ENCODE measurements at regions not wholly inside any gene's neighbourhood (a gene's known extent, or its start where the extent isn't known, plus 50 kb on each side); places are given as distances from the start of the nearest gene placed in this dataset.

DNA sequence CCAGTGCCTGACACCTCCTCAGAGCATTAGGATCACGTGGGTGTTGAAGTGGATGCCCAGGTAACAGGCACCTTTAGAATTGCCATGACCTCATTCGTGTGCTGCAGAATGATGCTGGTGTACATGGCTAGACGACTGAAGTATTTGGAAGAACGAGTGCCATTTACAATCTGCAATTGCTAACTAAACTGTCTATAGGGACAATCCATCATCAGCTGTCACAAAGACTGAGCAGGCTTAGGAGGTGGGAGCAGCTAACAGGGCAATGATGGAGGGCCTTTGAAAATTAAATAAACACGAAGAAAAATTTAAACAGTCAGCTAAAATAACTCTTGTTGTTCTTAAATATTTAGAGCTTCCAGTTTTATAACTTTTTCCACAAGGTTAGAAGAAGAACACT lies 375.8 kb downstream of the GADD45G start:
- H3K9me3 ChIP-seq (ENCODE audit: control insufficient read depth, low read length): peaks cover 12% of the 10 kb centered on the region
- H3K14ac ChIP-seq (ENCODE audit: low read length in 2 of 2): no peak overlapping the region
- H2BK15ac ChIP-seq (ENCODE audit: low read depth, poor library complexity, severe bottlenecking): no peak overlapping the region
- no peak overlapping the region for H3K9ac ChIP-seq (ENCODE audit: low read length)
- H2BK120ac ChIP-seq (ENCODE audit: low read depth, low read length): no peak overlapping the region
- no peaks in the 10 kb centered on the region for H3K79me1 ChIP-seq (replicated peaks; ENCODE audit: low read length, poor library complexity, severe bottlenecking)
- H3K27me3 ChIP-seq (ENCODE audit: control insufficient read depth in 1 of 2, insufficient read depth in 1 of 2, low read length in 2 of 2): peaks cover 8 to 21% of the 10 kb centered on the region in 2 experiments
- H3K4me2 ChIP-seq (ENCODE audit: low read length, poor library complexity, severe bottlenecking): no peak overlapping the region
- H3K4me3 ChIP-seq (ENCODE audit: insufficient read depth in 1 of 2, low read depth in 1 of 2, low read length in 2 of 2): no peak overlapping the region
- 69% methylated on average over 4 of the region's 5 CpGs for WGBS
- no peaks in the 10 kb centered on the region for H3K36me3 ChIP-seq (ENCODE audit: control insufficient read depth in 1 of 2, insufficient read depth in 2 of 2, low read depth in 1 of 2, low read length in 2 of 2)
- H2AK5ac ChIP-seq (ENCODE audit: low read length, severe bottlenecking): no peak overlapping the region
- no peak overlapping the region for H2AFZ ChIP-seq (ENCODE audit: low read depth, low read length)
- H3K4me1 ChIP-seq (ENCODE audit: control insufficient read depth, insufficient read depth, low read depth, low read length): no peaks in the 10 kb centered on the region
- H3K23ac ChIP-seq (ENCODE audit: low read length in 2 of 2): no peak overlapping the region
- H2BK12ac ChIP-seq (ENCODE audit: low read length in 2 of 2): peak overlapping the region in 1 of 2 experiments; percentile 77
- H3K27ac ChIP-seq (ENCODE audit: low read length, poor library complexity, severe bottlenecking): no peak overlapping the region
- no peak overlapping the region for H3K4ac ChIP-seq (ENCODE audit: low read depth in 1 of 2, low read length in 2 of 2)
- H4K91ac ChIP-seq (ENCODE audit: low read length): no peak overlapping the region
- H2BK5ac ChIP-seq (ENCODE audit: low read depth, low read length, poor library complexity, severe bottlenecking): no peak overlapping the region
- no peak overlapping the region for H3K18ac ChIP-seq (ENCODE audit: low read depth in 1 of 2, low read length in 2 of 2)
- no peak overlapping the region for H4K8ac ChIP-seq (ENCODE audit: low read length)
- no peak for DNase-seq

DNA sequence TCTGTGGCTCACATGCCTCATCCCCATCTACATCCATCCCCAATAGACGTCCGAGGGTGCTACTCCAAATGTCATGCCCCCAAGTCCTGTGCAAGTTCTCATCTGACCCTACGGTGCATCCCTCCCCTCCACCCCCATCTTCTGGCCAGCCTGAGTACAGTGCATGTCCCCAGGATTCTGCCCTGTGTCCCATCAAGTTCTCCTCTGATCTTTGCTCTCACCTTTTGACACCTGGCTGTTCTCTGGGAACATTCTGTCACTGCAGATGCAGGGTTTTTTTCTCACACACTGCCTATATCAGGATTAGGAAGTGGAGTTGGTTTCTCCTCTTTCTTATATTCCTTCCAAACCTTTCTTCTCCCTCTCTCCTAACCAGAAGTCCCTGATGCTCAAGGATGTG lies 377.2 kb downstream of the GADD45G start:
- Histone ChIP-seq H2AK5ac (ENCODE audit: low read length, severe bottlenecking) (no peak overlapping the region), H2BK12ac (ENCODE audit: low read length in 2 of 2) (no peak overlapping the region), H4K8ac (ENCODE audit: low read length) (no peak overlapping the region), H3K18ac (ENCODE audit: low read depth in 1 of 2, low read length in 2 of 2) (no peak overlapping the region), H3K36me3 (ENCODE audit: control insufficient read depth in 1 of 2, insufficient read depth in 2 of 2, low read depth in 1 of 2, low read length in 2 of 2) (no peaks in the 10 kb centered on the region), H2BK120ac (ENCODE audit: low read depth, low read length) (no peak overlapping the region), H4K91ac (ENCODE audit: low read length) (no peak overlapping the region), H2BK15ac (ENCODE audit: low read depth, poor library complexity, severe bottlenecking) (no peak overlapping the region), H2AFZ (ENCODE audit: low read depth, low read length) (no peak overlapping the region), H2BK5ac (ENCODE audit: low read depth, low read length, poor library complexity, severe bottlenecking) (no peak overlapping the region), H3K14ac (ENCODE audit: low read length in 2 of 2) (no peak overlapping the region), H3K9me3 (ENCODE audit: control insufficient read depth, low read length) (peaks cover 12% of the 10 kb centered on the region), H3K4me1 (ENCODE audit: control insufficient read depth, insufficient read depth, low read depth, low read length) (no peaks in the 10 kb centered on the region), H3K79me1 (replicated peaks; ENCODE audit: low read length, poor library complexity, severe bottlenecking) (no peaks in the 10 kb centered on the region), H3K4me2 (ENCODE audit: low read length, poor library complexity, severe bottlenecking) (no peak overlapping the region), H3K9ac (ENCODE audit: low read length) (no peak overlapping the region), H3K23ac (ENCODE audit: low read length in 2 of 2) (no peak overlapping the region), H3K4me3 (ENCODE audit: insufficient read depth in 1 of 2, low read depth in 1 of 2, low read length in 2 of 2) (no peak overlapping the region), H3K27ac (ENCODE audit: low read length, poor library complexity, severe bottlenecking) (no peak overlapping the region), H3K27me3 (ENCODE audit: control insufficient read depth in 1 of 2, insufficient read depth in 1 of 2, low read length in 2 of 2) (peaks cover 8 to 20% of the 10 kb centered on the region in 2 experiments), H3K4ac (ENCODE audit: low read depth in 1 of 2, low read length in 2 of 2) (no peak overlapping the region)
- DNase-seq: no peak
- WGBS: 89% methylated on average over 3 of the region's 3 CpGs

DNA sequence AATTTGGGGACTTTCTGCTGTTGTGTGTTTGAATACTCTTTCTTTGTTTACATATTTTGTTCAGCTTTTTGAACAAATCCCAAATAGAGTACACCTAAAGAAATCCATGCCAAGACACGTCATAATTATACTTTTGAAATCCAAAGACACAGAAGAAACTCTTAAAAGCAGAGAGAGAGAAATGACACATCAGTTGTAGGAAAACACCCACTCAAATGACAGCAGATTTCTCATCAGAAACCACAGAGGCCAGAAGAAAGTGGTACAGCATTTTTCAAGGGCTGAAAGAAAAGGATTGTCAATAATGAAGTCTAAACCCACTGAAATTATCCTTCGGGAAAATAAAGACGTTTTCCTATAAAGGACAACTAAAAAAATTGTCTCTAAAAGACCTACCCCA lies 378.6 kb downstream of the GADD45G start:
- WGBS: 80% methylated on average over 2 of the region's 3 CpGs
- H2BK120ac ChIP-seq (ENCODE audit: low read depth, low read length): no peak overlapping the region
- no peak for DNase-seq

DNA sequence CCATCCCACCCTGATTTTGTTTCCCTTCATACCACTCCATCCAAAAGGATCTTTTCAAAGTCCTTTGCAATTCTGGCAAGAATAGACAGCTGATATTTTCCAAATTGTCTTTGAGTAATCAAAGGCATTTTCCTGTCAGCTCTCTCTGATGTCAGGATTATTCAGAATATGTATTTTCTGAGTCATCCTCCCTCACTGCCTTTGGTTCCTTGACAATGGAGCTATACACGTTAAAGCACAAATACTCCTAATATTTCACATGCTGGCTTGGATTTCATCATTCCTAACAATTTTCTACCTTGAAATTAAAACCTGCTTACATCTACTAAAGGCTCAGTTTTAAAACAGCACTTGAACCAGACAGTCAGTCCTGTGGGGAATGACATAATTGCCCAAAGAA lies 379.4 kb downstream of the GADD45G start:
- Histone ChIP-seq H3K27me3 (ENCODE audit: control insufficient read depth in 1 of 2, insufficient read depth in 1 of 2, low read length in 2 of 2) (peaks cover 8 to 28% of the 10 kb centered on the region in 2 experiments), H2BK12ac (ENCODE audit: low read length in 2 of 2) (no peak overlapping the region), H2BK5ac (ENCODE audit: low read depth, low read length, poor library complexity, severe bottlenecking) (no peak overlapping the region), H3K27ac (ENCODE audit: low read length, poor library complexity, severe bottlenecking) (no peak overlapping the region), H3K18ac (ENCODE audit: low read depth in 1 of 2, low read length in 2 of 2) (no peak overlapping the region), H3K14ac (ENCODE audit: low read length in 2 of 2) (no peak overlapping the region), H3K4me1 (ENCODE audit: control insufficient read depth, insufficient read depth, low read depth, low read length) (peaks cover 2% of the 10 kb centered on the region), H3K9ac (ENCODE audit: low read length) (peak overlapping the region; percentile 9), H2BK120ac (ENCODE audit: low read depth, low read length) (no peak overlapping the region), H3K4me2 (ENCODE audit: low read length, poor library complexity, severe bottlenecking) (no peak overlapping the region), H2BK15ac (ENCODE audit: low read depth, poor library complexity, severe bottlenecking) (no peak overlapping the region), H3K23ac (ENCODE audit: low read length in 2 of 2) (no peak overlapping the region), H4K8ac (ENCODE audit: low read length) (no peak overlapping the region), H3K79me1 (replicated peaks; ENCODE audit: low read length, poor library complexity, severe bottlenecking) (no peaks in the 10 kb centered on the region), H3K36me3 (ENCODE audit: control insufficient read depth in 1 of 2, insufficient read depth in 2 of 2, low read depth in 1 of 2, low read length in 2 of 2) (no peaks in the 10 kb centered on the region), H2AFZ (ENCODE audit: low read depth, low read length) (no peak overlapping the region), H3K4me3 (ENCODE audit: insufficient read depth in 1 of 2, low read depth in 1 of 2, low read length in 2 of 2) (no peak overlapping the region), H4K91ac (ENCODE audit: low read length) (no peak overlapping the region), H3K9me3 (ENCODE audit: control insufficient read depth, low read length) (peaks cover 12% of the 10 kb centered on the region), H2AK5ac (ENCODE audit: low read length, severe bottlenecking) (no peak overlapping the region), H3K4ac (ENCODE audit: low read depth in 1 of 2, low read length in 2 of 2) (no peak overlapping the region)
- whole genome bisulfite sequencing: 69% methylated on average over 1 of the region's 1 CpG
- no peak for DNase-seq

More for the DNA sequence above, 378.6 kb downstream of the GADD45G start:
- no peak overlapping the region for H3K4ac ChIP-seq (ENCODE audit: low read depth in 1 of 2, low read length in 2 of 2)
- H3K27me3 ChIP-seq (ENCODE audit: control insufficient read depth in 1 of 2, insufficient read depth in 1 of 2, low read length in 2 of 2): peaks cover 8 to 28% of the 10 kb centered on the region in 2 experiments
- H3K4me1 ChIP-seq (ENCODE audit: control insufficient read depth, insufficient read depth, low read depth, low read length): peaks cover 2% of the 10 kb centered on the region
- no peak overlapping the region for H3K4me3 ChIP-seq (ENCODE audit: insufficient read depth in 1 of 2, low read depth in 1 of 2, low read length in 2 of 2)
- no peak overlapping the region for H2AFZ ChIP-seq (ENCODE audit: low read depth, low read length)
- H2BK15ac ChIP-seq (ENCODE audit: low read depth, poor library complexity, severe bottlenecking): no peak overlapping the region
- H3K79me1 ChIP-seq (replicated peaks; ENCODE audit: low read length, poor library complexity, severe bottlenecking): no peaks in the 10 kb centered on the region
- H3K23ac ChIP-seq (ENCODE audit: low read length in 2 of 2): no peak overlapping the region
- no peak overlapping the region for H3K27ac ChIP-seq (ENCODE audit: low read length, poor library complexity, severe bottlenecking)
- H3K9me3 ChIP-seq (ENCODE audit: control insufficient read depth, low read length): peaks cover 12% of the 10 kb centered on the region
- no peak overlapping the region for H3K4me2 ChIP-seq (ENCODE audit: low read length, poor library complexity, severe bottlenecking)
- no peak overlapping the region for H2BK12ac ChIP-seq (ENCODE audit: low read length in 2 of 2)
- no peak overlapping the region for H3K14ac ChIP-seq (ENCODE audit: low read length in 2 of 2)
- no peak overlapping the region for H4K91ac ChIP-seq (ENCODE audit: low read length)
- H3K9ac ChIP-seq (ENCODE audit: low read length): no peak overlapping the region
- no peak overlapping the region for H2BK5ac ChIP-seq (ENCODE audit: low read depth, low read length, poor library complexity, severe bottlenecking)
- H3K36me3 ChIP-seq (ENCODE audit: control insufficient read depth in 1 of 2, insufficient read depth in 2 of 2, low read depth in 1 of 2, low read length in 2 of 2): no peaks in the 10 kb centered on the region
- H4K8ac ChIP-seq (ENCODE audit: low read length): no peak overlapping the region
- H3K18ac ChIP-seq (ENCODE audit: low read depth in 1 of 2, low read length in 2 of 2): no peak overlapping the region
- no peak overlapping the region for H2AK5ac ChIP-seq (ENCODE audit: low read length, severe bottlenecking)
